Renal cortex interstitium (tissue), 11 donors: ENCODE measurements at regions not wholly inside any gene's neighbourhood (a gene's known extent, or its start where the extent isn't known, plus 50 kb on each side); places are given as distances from the start of the nearest gene placed in this dataset.

Source experiments
- DNase-seq, 11 donors: peaks; one replicate each; pipeline ENCODE4 v3.0.0-alpha.2; 2013; ENCODE audit warnings: low read depth in 9 of 11, low spot score in 4 of 11; ENCODE audit errors: extremely low read depth in 1 of 11

GRCh38 chr1:112177314-112177713, 187.8 kb upstream of the KCND3 start:
- no peak for DNase-seq

DNA sequence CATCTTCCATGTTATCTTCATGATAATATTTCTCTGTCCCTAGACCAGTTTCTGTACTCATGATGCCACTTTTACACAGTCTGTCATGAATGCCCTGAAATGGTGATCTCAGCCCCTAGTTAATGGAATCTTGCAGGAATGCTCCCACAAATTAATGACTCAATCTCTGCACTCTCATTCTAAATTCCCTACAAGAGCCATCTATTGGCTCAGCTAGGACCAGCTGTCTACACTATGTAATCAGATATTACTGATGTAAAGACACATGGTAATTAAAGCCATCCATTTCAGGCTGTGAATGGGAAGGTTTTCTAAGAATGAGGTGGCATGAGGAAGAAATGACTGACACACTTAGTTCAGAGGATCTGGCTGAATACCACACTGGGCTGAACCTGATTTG, 199.1 kb upstream of the KCND3 start:
- DNase-seq: no peak

- no peak for DNase-seq
Measured at GRCh38 chr1:112196008-112196588, 199.9 kb upstream of the CTTNBP2NL start.

- no peak for DNase-seq
Measured at GRCh38 chr1:112196731-112197130, 199.3 kb upstream of the CTTNBP2NL start.

DNA sequence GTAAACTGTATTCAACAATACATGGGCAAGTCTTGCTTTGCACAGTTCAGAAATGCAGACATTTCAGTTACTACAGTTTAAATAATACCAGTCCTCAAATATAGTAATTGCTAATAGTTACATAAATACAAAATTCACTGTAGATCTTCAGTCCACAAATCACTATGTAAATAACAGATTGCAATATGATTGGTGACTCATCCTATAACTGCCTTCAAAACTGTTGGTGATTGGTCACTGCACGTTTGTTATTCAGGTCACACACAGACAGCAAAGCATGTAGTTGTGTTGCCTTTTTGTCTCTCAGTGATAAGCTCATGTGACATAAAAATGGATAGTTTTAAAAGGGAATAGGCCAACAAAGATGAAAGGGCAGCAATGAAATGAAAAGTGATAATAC, 186.5 kb upstream of the CTTNBP2NL start:
- DNase-seq: no peak

DNA sequence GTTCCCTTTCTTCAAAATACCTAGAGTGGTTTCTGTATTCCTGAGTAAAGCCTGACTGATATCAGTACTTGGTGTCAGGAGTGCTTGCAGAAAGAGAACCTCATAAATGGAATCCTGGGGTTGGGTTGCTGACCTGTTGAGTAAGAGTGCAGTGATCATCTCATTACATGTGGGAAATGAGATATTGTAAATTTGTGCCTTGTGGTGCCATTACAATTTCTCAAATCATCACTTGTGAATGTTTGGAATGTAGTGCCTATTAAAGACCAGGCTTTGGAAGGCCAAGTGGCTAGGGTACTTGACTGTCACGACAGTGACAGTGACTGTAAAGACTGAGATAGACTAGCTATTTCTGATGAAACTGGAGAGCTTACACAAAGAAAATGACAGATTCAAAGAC, 176.7 kb upstream of the CTTNBP2NL start:
- DNase-seq: no peak

GRCh38 chr1:112230232-112230631, 165.8 kb upstream of the CTTNBP2NL start:
- DNase-seq: no peak

DNA sequence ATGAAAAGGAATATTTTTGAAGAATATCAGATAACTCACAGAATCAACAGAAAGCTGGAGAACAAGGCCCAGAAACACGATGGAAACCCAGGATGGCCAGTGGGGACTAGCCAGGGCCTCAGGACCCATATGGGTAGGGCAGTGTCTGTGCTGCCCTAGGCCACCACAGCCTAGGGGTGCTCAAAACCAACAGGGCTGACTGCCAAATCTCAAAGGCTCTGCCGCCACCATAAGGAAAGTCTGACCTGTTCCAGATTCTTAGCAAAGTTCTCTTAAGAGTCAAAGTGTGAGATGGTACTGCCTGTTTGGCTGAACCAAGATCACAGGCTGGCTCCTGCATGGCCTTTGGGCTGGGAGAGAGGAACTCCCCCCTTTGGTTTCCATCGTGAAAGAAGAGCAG, 164.7 kb upstream of the CTTNBP2NL start:
- DNase-seq: no peak

GRCh38 chr1:112232848-112233247, 163.2 kb upstream of the CTTNBP2NL start:
- no peak for DNase-seq

GRCh38 chr1:112234710-112235109, 161.3 kb upstream of the CTTNBP2NL start:
- no peak for DNase-seq

- no peak for DNase-seq
Measured at GRCh38 chr1:112237983-112238545, 157.9 kb upstream of the CTTNBP2NL start.

GRCh38 chr1:112239683-112240330, 156.2 kb upstream of the CTTNBP2NL start:
- DNase-seq: no peak

- DNase-seq: no peak
Measured at GRCh38 chr1:112242470-112242869, 153.5 kb upstream of the CTTNBP2NL start.

GRCh38 chr1:112244131-112244530, 151.9 kb upstream of the CTTNBP2NL start:
- no peak for DNase-seq

GRCh38 chr1:112245114-112245513, 150.9 kb upstream of the CTTNBP2NL start:
- no peak for DNase-seq

DNA sequence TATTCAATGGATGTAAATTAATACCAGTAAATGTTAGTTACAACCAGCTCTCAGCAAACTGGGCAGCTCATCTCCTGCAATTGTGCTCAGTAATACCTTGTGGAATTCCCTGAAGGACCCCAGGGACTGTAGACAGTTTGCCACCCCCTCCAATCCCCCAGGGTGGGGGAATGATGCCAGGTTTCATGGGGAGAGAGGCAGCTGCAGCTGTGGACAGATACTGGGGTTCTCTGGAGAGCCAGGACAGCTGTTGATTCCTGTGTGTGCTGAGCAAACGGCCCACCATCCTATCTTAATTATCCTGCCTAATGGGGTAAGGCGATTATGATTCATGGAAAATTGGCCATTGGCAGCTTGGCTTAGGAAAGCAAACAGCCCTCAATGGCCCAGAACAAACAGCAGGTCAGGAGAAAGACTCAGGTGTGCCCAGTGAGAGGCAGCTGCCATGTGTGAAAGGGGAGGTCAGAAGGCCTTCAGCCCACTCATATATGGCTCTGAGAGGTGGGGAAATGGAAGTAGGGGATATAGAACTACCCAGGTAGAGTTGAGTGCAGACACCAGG, 148.9 kb upstream of the CTTNBP2NL start:
- no peak for DNase-seq

- no peak for DNase-seq
Measured at GRCh38 chr1:112247961-112248360, 148.1 kb upstream of the CTTNBP2NL start.

- DNase-seq: peak in 2 of 11 donors; percentile 4 to 5
Measured at GRCh38 chr1:112250892-112251291, 145.1 kb upstream of the CTTNBP2NL start.

DNA sequence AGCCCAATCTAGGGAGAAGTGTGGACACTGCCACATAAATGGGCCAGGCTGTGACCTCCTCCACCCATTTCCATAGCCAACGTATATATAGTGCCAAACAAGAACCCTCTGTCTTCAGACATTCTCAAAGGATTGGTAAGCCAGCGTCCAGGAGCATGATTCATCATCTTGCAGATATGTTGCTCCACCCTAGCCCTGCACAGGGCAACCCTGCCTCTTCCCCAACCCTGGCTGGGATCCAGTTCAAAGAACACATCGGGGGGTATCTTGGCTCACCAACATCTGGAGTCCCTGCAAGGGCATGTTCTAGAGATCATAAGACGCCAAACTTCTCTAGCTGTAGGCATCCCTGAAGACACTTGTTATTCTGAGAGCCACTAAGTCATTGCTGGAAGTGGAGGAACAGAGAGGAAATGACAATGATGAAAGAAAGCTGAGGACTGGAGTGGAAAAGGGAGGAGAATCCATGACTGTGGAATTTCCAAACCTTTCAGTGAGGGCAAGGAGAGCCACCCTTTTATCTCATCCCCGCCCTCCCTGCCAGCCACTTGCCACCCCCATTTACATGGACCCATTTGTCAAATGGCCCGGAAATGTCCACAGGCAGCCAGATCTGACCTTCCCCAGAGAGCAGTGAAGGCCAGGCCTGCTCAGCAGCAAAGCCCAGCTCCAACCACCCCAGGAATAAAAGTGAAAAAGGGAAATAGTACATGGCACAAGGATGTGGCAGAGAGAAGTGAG, 144.1 kb upstream of the CTTNBP2NL start:
- no peak for DNase-seq

- no peak for DNase-seq
Measured at GRCh38 chr1:112253366-112253765, 142.6 kb upstream of the CTTNBP2NL start.
